AG04450 (cell line): ENCODE measurements at regions not wholly inside any gene's neighbourhood (a gene's known extent, or its start where the extent isn't known, plus 50 kb on each side); places are given as distances from the start of the nearest gene placed in this dataset.
"Not testable (repeated sequence)": the region's sequence is repeated elsewhere in the genome, so short reads cannot be mapped to it uniquely, and the experiment has no call there.

ENCODE experiments used
- CTCF ChIA-PET: fragments of 300-600, 350-600 bp; formaldehyde crosslinking; extraction: SDS; loops from one replicate; lab custom pipeline; 2022; ENCODE audit warnings: antibody characterized with exemption, inconsistent platforms; lab: Charles Lee
- POLR2A ChIA-PET: fragments of 350-600 bp; formaldehyde crosslinking; extraction: SDS; loops from one replicate; lab custom pipeline; 2021; ENCODE audit warnings: antibody characterized with exemption, inconsistent platforms; lab: Yijun Ruan, JAX
- DNase-seq: peaks from one replicate; pipeline ENCODE4 v3.0.0-alpha.2; 2011; ENCODE audit warnings: low read depth, low spot score
- H3K27ac ChIP-seq: one replicate; pipeline ENCODE4 v1.5.1; 2012; ENCODE audit warnings: low read depth, low read length, control low read depth
- H3K27me3 ChIP-seq: one replicate; pipeline ENCODE4 v1.6.0; 2012; ENCODE audit warnings: low read length; ENCODE audit not compliant: control insufficient read depth, insufficient read depth
- H3K4me3 ChIP-seq: 2 replicates; pipeline ENCODE4 v1.5.1; 2011; ENCODE audit warnings: mild to moderate bottlenecking, low read depth, low read length, control low read depth
- H3K9me3 ChIP-seq: 2 replicates; pipeline ENCODE4 v1.5.1; 2012; ENCODE audit warnings: low read length; ENCODE audit not compliant: control insufficient read depth, insufficient read depth
- CTCF ChIP-seq: IDR thresholded peaks from 2 replicates; pipeline ENCODE4 v1.5.1; 2011; ENCODE audit warnings: low read depth, low read length, control low read depth, inconsistent platforms

GRCh38 chrX:42188730-42189129 is 265.4 kb upstream of the CASK start:
- CTCF ChIA-PET = no interaction called here
- Histone ChIP-seq H3K4me3 (no peak overlapping the region), H3K27me3 (no peaks in the 10 kb centered on the region), H3K9me3 (no peaks in the 10 kb centered on the region), H3K27ac (no peak overlapping the region)
- no peak for TF ChIP-seq CTCF
- DNase-seq = no peak
- POLR2A ChIA-PET = no interaction called here

GRCh38 chrX:42176789-42177188 is 253.4 kb upstream of the CASK start:
- Histone ChIP-seq H3K27me3 (no peaks in the 10 kb centered on the region), H3K27ac (no peak overlapping the region), H3K4me3 (no peak overlapping the region), H3K9me3 (no peaks in the 10 kb centered on the region)
- POLR2A ChIA-PET = no interaction called here
- no peak for DNase-seq
- CTCF ChIA-PET = no interaction called here
- TF ChIP-seq CTCF = no peak

DNA sequence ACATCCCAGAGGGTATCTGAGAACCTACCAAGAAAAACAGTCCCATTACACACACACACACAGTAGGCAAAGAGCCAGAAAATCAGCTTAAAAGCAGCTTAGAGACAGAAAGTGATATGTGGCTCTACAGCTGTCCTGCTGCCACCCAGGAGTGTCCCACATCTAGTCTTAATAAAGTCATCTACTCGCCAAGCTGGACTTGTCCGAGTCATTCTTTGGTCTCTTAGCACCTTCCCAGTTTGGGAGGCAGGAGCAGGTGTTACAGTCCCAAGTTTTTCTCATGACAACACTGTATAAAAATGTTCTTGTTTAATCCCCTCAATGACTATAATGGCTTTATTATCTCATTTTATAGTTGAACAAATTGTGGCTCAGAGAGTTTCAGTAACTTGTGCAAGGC is 252.5 kb upstream of the CASK start:
- TF ChIP-seq CTCF = no peak
- Histone ChIP-seq H3K9me3 (no peaks in the 10 kb centered on the region), H3K4me3 (no peak overlapping the region), H3K27me3 (no peaks in the 10 kb centered on the region), H3K27ac (no peak overlapping the region)
- no peak for DNase-seq
- POLR2A ChIA-PET = no interaction called here
- CTCF ChIA-PET = no interaction called here

DNA sequence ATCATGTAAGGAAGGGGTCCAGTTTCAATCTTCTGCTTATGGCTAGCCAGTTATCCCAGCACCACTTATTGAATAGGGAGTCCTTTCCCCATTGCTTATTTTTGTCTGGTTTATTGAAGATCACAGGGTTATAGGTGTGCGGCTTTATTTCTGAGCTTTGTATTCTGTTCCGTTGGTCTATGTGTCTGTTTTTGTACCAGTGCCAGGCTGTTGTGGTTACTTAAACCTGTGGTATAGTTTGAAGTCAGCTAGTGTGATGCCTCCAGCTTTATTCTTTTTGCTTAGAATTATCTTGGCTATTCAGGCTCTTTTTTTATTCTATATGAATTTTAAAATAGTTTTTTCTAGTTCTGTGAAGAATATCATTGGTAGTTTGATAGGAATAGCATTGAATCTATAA is 234.6 kb upstream of the CASK start:
- H3K27me3 ChIP-seq, CTCF ChIA-PET, H3K9me3 ChIP-seq, H3K4me3 ChIP-seq, POLR2A ChIA-PET, DNase-seq, H3K27ac ChIP-seq: not testable (repeated sequence)

GRCh38 chrX:42151808-42152207 is 228.5 kb upstream of the CASK start:
- Histone ChIP-seq H3K9me3 (no peaks in the 10 kb centered on the region), H3K27ac (no peak overlapping the region), H3K27me3 (no peaks in the 10 kb centered on the region), H3K4me3 (no peak overlapping the region)
- ChIA-PET CTCF (no interaction called here), POLR2A (no interaction called here)
- DNase-seq = no peak
- TF ChIP-seq CTCF = no peak

GRCh38 chrX:42149765-42150164 is 226.4 kb upstream of the CASK start:
- TF ChIP-seq CTCF = no peak
- ChIA-PET POLR2A (no interaction called here), CTCF (no interaction called here)
- Histone ChIP-seq H3K4me3 (no peak overlapping the region), H3K9me3 (no peaks in the 10 kb centered on the region), H3K27ac (no peak overlapping the region), H3K27me3 (no peaks in the 10 kb centered on the region)
- DNase-seq = no peak
